Heart left ventricle (tissue), 16 donors: ENCODE measurements at regions not wholly inside any gene's neighbourhood (a gene's known extent, or its start where the extent isn't known, plus 50 kb on each side); places are given as distances from the start of the nearest gene placed in this dataset.

Experiments
- ATAC-seq, 4 donors: fragments of 200-7000 bp; cut with Tn5 transposase; one replicate each; pipeline ENCODE4 v1.9.1; 2020 to 2022; ENCODE audit warnings: moderate library complexity in 4 of 4, mild to moderate bottlenecking in 3 of 4, moderate number of reproducible peaks in 1 of 4
- DNase-seq, 5 donors: peaks; one replicate each; pipeline ENCODE4 v3.0.0-alpha.2; 2020
- H3K27ac ChIP-seq, 12 donors: fragments of 200-600 bp; sonication (generic) in 4 of 12; one replicate each; pipeline versions ENCODE4 v1.5.0 to v1.8.0; 2016 to 2022; ENCODE audit warnings: mild to moderate bottlenecking in 2 of 12
- H3K27me3 ChIP-seq, 9 donors: fragments of 200-600 bp; sonication (generic) in 2 of 9; one replicate each; pipeline versions ENCODE4 v1.5.1 to v1.8.0; 2016 to 2022; ENCODE audit warnings: mild to moderate bottlenecking in 3 of 9
- H3K36me3 ChIP-seq, 9 donors: fragments of 200-600 bp; sonication (generic) in 2 of 9; one replicate each; pipeline versions ENCODE4 v1.5.0 to v1.8.0; 2018 to 2022; ENCODE audit warnings: mild to moderate bottlenecking in 2 of 9
- H3K4me1 ChIP-seq, 12 donors: fragments of 200-600 bp; sonication (generic) in 4 of 12; one replicate each; pipeline versions ENCODE4 v1.5.0 to v1.8.0; 2016 to 2022; ENCODE audit warnings: mild to moderate bottlenecking in 3 of 12
- H3K4me3 ChIP-seq, 12 donors: fragments of 200-600 bp; sonication (generic) in 4 of 12; one replicate each; pipeline versions ENCODE4 v1.5.0 to v1.8.0; 2017 to 2022; ENCODE audit warnings: mild to moderate bottlenecking in 9 of 12, moderate library complexity in 4 of 12
- H3K9me3 ChIP-seq, 12 donors: fragments of 200-600 bp; sonication (generic) in 4 of 12; one replicate each; pipeline versions ENCODE4 v1.5.0 to v1.8.0; 2016 to 2022; ENCODE audit warnings: mild to moderate bottlenecking in 1 of 12
- POLR2A ChIP-seq, 2 donors: fragments of 450-650 bp; IDR thresholded peaks; one replicate each; pipeline ENCODE4 v1.6.1; 2017; ENCODE audit warnings: antibody characterized with exemption in 2 of 2, mild to moderate bottlenecking in 2 of 2, moderate library complexity in 2 of 2
- WGBS, 4 donors: extraction: QIAGEN DNeasy Blood & Tissue Kit in 2 of 4; methylation state at CpG; one replicate each; pipeline versions ENCODE4 v1.1.5 to v1.1.7; 2013 to 2018; 5-methylcytosine and 5-hydroxymethylcytosine counted together
- intact Hi-C, 10 donors: fragments of 100-400 bp; cut with DNase I; formaldehyde crosslinking; loops; one replicate each; pipeline versions ENCODE4 v1.11.1 to v1.14.2; 2022
- TF ChIP-seq, protein P1 (sequence below), 12 donors: fragments of 200-600 bp; sonication (generic) in 4 of 12; IDR thresholded peaks; one replicate each; pipeline versions ENCODE4 v1.5.0 to v1.8.0; 2018 to 2022; ENCODE audit warnings: antibody characterized with exemption in 12 of 12, mild to moderate bottlenecking in 5 of 12
- donor health status: ischemic (EF 13 %, LVEDD 7.1; RV severe dilation, severe dysfunction).
- donor health status: healthy with polysubstance abuse.
- donor health status: DM: no; HTN: yes; CAD: no.
- donor health status: DM: no; HTN: no; CAD: no.
- donor health status: ischemic (EF 25% LVEDD 6.9; RV normal size, moderate dysfunction).
- donor health status: ischemic (EF 25% LVEDD 5.7; RV mildly dilated, moderate dysfunction).
- donor health status: healthy.
- donor health status: DM: yes; HTN: yes; CAD: no.
- donor health status: ischemic (EF 35%, LVEDD 5.7; RV mildly dilated, moderate dysfunction).
- donor health status: nonischemic (EF 11% LVEDD 7.7; RV severe dilation, severe dysfunction).
- donor health status: DM: yes; HTN: yes; CAD: no.
- donor health status: PGD.
- donor health status: ischemic (EF 29% LVEDD 5.4; RV normal size, mild dysfunction).
- donor health status: nonischemic (EF 23%, LVEDD 6.1; RV moderate dilation, normal function).

DNA sequence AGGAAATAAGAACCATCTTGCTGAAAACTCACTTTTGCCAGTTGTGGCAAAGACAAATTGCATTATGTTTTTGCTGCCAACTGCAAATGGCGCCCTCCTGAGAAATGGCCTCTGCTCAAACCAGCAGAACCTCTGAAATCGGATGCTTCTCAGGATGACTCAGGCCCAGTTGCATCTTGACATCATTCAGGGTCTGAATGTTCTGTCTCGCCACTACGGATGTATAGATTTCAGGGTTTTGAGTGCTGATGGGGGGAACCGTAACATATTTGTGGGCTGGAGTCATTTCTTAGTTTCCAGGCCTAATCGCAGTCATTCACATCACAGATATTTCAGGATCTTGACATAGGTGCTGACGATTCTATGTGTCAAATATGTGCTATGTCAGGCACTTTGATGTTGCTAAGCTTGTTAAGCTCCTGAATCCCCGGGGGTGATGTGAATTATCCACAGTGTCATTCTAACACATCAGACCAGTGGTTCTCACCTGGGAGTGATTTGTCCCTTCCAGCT, 207.1 kb downstream of the NFATC2 start:
- Histone ChIP-seq H3K36me3 (no peaks in the 10 kb centered on the region), H3K9me3 (no peaks in the 10 kb centered on the region), H3K4me1 (peaks cover 0 to 10% (median 0%) of the 10 kb centered on the region in 12 donors), H3K27ac (no peak overlapping the region), H3K27me3 (no peaks in the 10 kb centered on the region), H3K4me3 (no peak overlapping the region)
- TF ChIP-seq, protein P1, sequence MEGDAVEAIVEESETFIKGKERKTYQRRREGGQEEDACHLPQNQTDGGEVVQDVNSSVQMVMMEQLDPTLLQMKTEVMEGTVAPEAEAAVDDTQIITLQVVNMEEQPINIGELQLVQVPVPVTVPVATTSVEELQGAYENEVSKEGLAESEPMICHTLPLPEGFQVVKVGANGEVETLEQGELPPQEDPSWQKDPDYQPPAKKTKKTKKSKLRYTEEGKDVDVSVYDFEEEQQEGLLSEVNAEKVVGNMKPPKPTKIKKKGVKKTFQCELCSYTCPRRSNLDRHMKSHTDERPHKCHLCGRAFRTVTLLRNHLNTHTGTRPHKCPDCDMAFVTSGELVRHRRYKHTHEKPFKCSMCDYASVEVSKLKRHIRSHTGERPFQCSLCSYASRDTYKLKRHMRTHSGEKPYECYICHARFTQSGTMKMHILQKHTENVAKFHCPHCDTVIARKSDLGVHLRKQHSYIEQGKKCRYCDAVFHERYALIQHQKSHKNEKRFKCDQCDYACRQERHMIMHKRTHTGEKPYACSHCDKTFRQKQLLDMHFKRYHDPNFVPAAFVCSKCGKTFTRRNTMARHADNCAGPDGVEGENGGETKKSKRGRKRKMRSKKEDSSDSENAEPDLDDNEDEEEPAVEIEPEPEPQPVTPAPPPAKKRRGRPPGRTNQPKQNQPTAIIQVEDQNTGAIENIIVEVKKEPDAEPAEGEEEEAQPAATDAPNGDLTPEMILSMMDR (IDR thresholded peaks at IDR 0.05): no peak
- no peak for TF ChIP-seq POLR2A (IDR thresholded peaks at IDR 0.05)
- intact Hi-C loops: no loop called here
- ATAC-seq: no peak
- no peak for DNase-seq
- 64 to 72% (median 66%) methylated on average over 8 of the region's 8 CpGs for WGBS, 4 donors

DNA sequence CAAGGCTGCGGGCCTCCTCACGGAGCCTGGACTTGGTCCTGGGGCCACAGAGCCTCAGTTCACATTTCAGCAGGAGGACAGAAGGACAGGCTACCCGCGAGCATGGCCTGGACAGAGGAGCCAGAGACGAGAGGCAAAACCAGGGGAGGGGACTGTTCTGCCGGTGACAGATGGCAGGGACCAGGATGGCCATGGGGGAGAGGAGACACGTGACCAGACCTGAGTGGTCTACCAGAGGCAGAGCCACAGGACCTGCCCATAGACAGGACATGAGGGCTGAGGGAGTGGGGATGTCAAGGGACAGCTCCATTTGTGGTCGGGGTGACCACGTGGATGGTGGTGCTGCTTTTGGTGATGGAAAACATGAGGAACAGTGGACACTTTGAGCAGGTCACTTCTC, 207.9 kb downstream of the NFATC2 start:
- intact Hi-C loops: no loop called here
- no peaks in the 10 kb centered on the region for H3K27me3 ChIP-seq
- WGBS, 4 donors: 78 to 90% (median 84%) methylated on average over 9 of the region's 9 CpGs
- no peaks in the 10 kb centered on the region for H3K36me3 ChIP-seq
- DNase-seq (no peak), ATAC-seq (no peak)
- H3K27ac ChIP-seq: no peak overlapping the region
- no peak overlapping the region for H3K4me3 ChIP-seq
- TF ChIP-seq POLR2A (IDR thresholded peaks at IDR 0.05): no peak
- TF ChIP-seq, protein P1 (IDR thresholded peaks at IDR 0.05): no peak
- H3K9me3 ChIP-seq: no peaks in the 10 kb centered on the region
- H3K4me1 ChIP-seq: peaks cover 0 to 5% (median 0%) of the 10 kb centered on the region in 12 donors

DNA sequence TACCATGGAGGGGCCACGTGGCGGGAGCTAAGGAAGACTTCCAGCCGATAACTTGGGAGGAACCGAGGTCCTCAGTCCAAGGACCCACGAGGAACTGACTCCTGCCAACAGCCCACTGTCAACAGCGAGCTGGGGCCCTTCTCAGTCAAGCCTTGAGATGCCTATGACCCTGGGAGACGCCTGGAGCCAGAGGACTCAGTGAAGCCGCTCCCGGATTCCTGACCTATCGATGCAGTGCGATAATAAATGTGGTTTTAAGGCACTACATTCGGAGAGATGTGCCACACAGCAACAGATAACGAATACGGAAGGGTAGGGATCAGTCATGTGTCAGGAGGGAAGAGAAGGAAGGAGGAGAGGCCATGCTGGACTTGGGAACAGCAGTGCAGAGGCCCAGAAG, 208.5 kb downstream of the NFATC2 start:
- Histone ChIP-seq H3K4me1 (no peaks in the 10 kb centered on the region), H3K27ac (no peak overlapping the region), H3K27me3 (no peaks in the 10 kb centered on the region), H3K9me3 (no peaks in the 10 kb centered on the region), H3K4me3 (no peak overlapping the region), H3K36me3 (no peaks in the 10 kb centered on the region)
- 89 to 94% (median 92%) methylated on average over 14 of the region's 14 CpGs for WGBS, 4 donors
- DNase-seq: no peak
- ATAC-seq: no peak
- TF ChIP-seq, protein P1 (IDR thresholded peaks at IDR 0.05): no peak
- no peak for TF ChIP-seq POLR2A (IDR thresholded peaks at IDR 0.05)
- intact Hi-C loops: no loop called here

DNA sequence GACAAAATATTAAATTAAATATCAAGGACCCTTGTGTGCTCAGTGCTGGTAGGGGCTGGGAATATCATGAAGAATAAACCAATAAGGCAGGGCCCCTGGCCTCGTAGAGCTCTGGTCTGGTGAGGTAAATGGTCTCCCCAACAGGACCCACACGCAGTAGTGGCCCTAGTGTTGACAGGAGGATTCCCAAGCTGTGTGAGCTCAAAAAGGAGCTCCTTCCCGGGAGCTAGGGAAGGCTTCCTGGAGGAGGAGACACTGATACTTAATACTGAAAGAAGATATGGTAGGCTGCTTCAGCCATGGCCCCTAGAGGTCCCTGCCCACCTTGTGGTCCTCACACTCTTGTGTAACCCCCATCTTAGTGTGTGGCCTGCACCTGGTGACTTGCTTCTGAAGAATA, 209.1 kb downstream of the NFATC2 start:
- Histone ChIP-seq H3K27me3 (no peaks in the 10 kb centered on the region), H3K27ac (no peak overlapping the region), H3K4me3 (no peak overlapping the region), H3K4me1 (no peaks in the 10 kb centered on the region), H3K36me3 (no peaks in the 10 kb centered on the region), H3K9me3 (no peaks in the 10 kb centered on the region)
- ATAC-seq: no peak
- whole genome bisulfite sequencing, 4 donors: 72 to 81% (median 75%) methylated on average over 3 of the region's 3 CpGs
- no peak for TF ChIP-seq POLR2A (IDR thresholded peaks at IDR 0.05)
- TF ChIP-seq, protein P1 (IDR thresholded peaks at IDR 0.05): no peak
- no peak for DNase-seq
- intact Hi-C loops: no loop called here
